ENCODE measurements at regions not wholly inside any gene's neighbourhood (a gene's known extent, or its start where the extent isn't known, plus 50 kb on each side); places are given as distances from the start of the nearest gene placed in this dataset.

- no peaks in the 10 kb centered on the region for H4K20me1 ChIP-seq (ENCODE audit: insufficient read depth)
- TF ChIP-seq TAF1 (IDR thresholded peaks at IDR 0.05; ENCODE audit: low read depth) (no peak), MXI1 (conservative IDR thresholded peaks at IDR 0.05; ENCODE audit: poor library complexity, severe bottlenecking) (no peak), POLR2AphosphoS5 (IDR thresholded peaks at IDR 0.05) (no peak), EZH2 (IDR thresholded peaks at IDR 0.05; ENCODE audit: borderline replicate concordance, insufficient read depth, low read length, poor library complexity, severe bottlenecking) (no peak), RAD21 (conservative IDR thresholded peaks at IDR 0.05) (no peak), CTCF (IDR thresholded peaks at IDR 0.05; ENCODE audit: poor library complexity, severe bottlenecking) (no peak), REST (IDR thresholded peaks at IDR 0.05; ENCODE audit: borderline replicate concordance) (no peak), SMC3 (conservative IDR thresholded peaks at IDR 0.05; ENCODE audit: poor library complexity) (no peak), EP300 (conservative IDR thresholded peaks at IDR 0.05; ENCODE audit: poor library complexity, severe bottlenecking) (no peak)
Observed at GRCh38 chr5:86360801-86361200, 256.9 kb upstream of the COX7C start.

GRCh38 chr5:86371061-86371460 is 246.7 kb upstream of the COX7C start:
- Histone ChIP-seq H3K9ac (ENCODE audit: low read length) (no peak overlapping the region), H3K4me3 (ENCODE audit: low read length) (no peak overlapping the region), H3K27ac (ENCODE audit: low read length) (no peak overlapping the region), H3K36me3 (ENCODE audit: insufficient read depth, low read length) (no peaks in the 10 kb centered on the region), H3F3A (ENCODE audit: insufficient read depth, low read length, poor library complexity, severe bottlenecking) (no peaks in the 10 kb centered on the region), H2AFZ (ENCODE audit: low read depth, low read length) (no peak overlapping the region), H3K9me3 (ENCODE audit: low read length) (no peaks in the 10 kb centered on the region), H4K20me1 (ENCODE audit: insufficient read depth) (no peaks in the 10 kb centered on the region), H3K9me2 (ENCODE audit: insufficient read depth, low read length) (no peaks in the 10 kb centered on the region), H3K27me3 (ENCODE audit: insufficient read depth, low read depth, low read length) (no peaks in the 10 kb centered on the region), H3K79me2 (replicated peaks; ENCODE audit: insufficient read depth, low read length) (no peaks in the 10 kb centered on the region), H3K4me2 (ENCODE audit: low read length) (no peak overlapping the region)
- no peak for TF ChIP-seq EP300 (conservative IDR thresholded peaks at IDR 0.05; ENCODE audit: poor library complexity, severe bottlenecking)
- no peak for TF ChIP-seq SMC3 (conservative IDR thresholded peaks at IDR 0.05; ENCODE audit: poor library complexity)
- no peak for TF ChIP-seq RAD21 (conservative IDR thresholded peaks at IDR 0.05)
- TF ChIP-seq REST (IDR thresholded peaks at IDR 0.05; ENCODE audit: borderline replicate concordance), result no peak
- TF ChIP-seq CTCF (IDR thresholded peaks at IDR 0.05; ENCODE audit: poor library complexity, severe bottlenecking), result no peak
- no peak for TF ChIP-seq EZH2 (IDR thresholded peaks at IDR 0.05; ENCODE audit: borderline replicate concordance, insufficient read depth, low read length, poor library complexity, severe bottlenecking)
- TF ChIP-seq POLR2AphosphoS5 (IDR thresholded peaks at IDR 0.05), result no peak
- no peak for TF ChIP-seq TAF1 (IDR thresholded peaks at IDR 0.05; ENCODE audit: low read depth)
- no peak for TF ChIP-seq MXI1 (conservative IDR thresholded peaks at IDR 0.05; ENCODE audit: poor library complexity, severe bottlenecking)

More at GRCh38 chr5:86360801-86361200, 256.9 kb upstream of the COX7C start:
- Histone ChIP-seq H3K9me3 (ENCODE audit: low read length) (no peaks in the 10 kb centered on the region), H3K9me2 (ENCODE audit: insufficient read depth, low read length) (no peaks in the 10 kb centered on the region), H3K4me2 (ENCODE audit: low read length) (no peak overlapping the region), H3K36me3 (ENCODE audit: insufficient read depth, low read length) (no peaks in the 10 kb centered on the region), H3K79me2 (replicated peaks; ENCODE audit: insufficient read depth, low read length) (no peaks in the 10 kb centered on the region), H3K9ac (ENCODE audit: low read length) (no peak overlapping the region), H3K27me3 (ENCODE audit: insufficient read depth, low read depth, low read length) (no peaks in the 10 kb centered on the region), H2AFZ (ENCODE audit: low read depth, low read length) (no peak overlapping the region), H3K27ac (ENCODE audit: low read length) (no peak overlapping the region), H3F3A (ENCODE audit: insufficient read depth, low read length, poor library complexity, severe bottlenecking) (no peaks in the 10 kb centered on the region), H3K4me3 (ENCODE audit: low read length) (no peak overlapping the region)

Measured in neural cell (in vitro differentiated cells).